ENCODE measurements at regions not wholly inside any gene's neighbourhood (a gene's known extent, or its start where the extent isn't known, plus 50 kb on each side); places are given as distances from the start of the nearest gene placed in this dataset.
A peak's percentile ranks its signal among the peaks of the same experiment; 100 is the strongest.
"Not testable (repeated sequence)": the region's sequence is repeated elsewhere in the genome, so short reads cannot be mapped to it uniquely, and the experiment has no call there.

DNA sequence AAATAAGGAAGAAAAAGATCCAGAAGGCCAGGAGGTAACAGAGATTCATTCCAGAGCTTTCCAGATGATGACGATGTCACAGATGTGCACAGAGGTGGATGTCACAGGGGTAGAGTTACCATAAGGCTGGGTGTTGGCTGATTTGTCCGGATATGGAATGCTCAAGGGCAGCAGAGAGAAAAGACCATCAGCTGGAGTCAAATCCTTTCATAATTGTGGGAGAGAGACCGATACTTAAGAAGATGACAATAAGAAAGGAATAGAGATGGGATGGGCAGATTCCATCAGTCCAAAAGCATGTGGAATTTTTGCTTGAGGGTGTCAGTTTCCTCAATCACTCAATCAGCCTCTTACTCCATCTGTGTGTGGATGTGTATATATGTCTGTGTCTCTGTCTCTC, 150.4 kb downstream of the CENPC start:
- Histone ChIP-seq H3K4me3 (no peak overlapping the region), H3K27me3 (no peaks in the 10 kb centered on the region), H3K27ac (no peak overlapping the region), H3K36me3 (no peaks in the 10 kb centered on the region), H3K9me3 (ENCODE audit: low read depth) (no peaks in the 10 kb centered on the region), H3K4me1 (ENCODE audit: low read depth) (peaks cover 2% of the 10 kb centered on the region)
- TF ChIP-seq CTCF (IDR thresholded peaks at IDR 0.05; ENCODE audit: low read depth, low read length): no peak
- no peak for DNase-seq (ENCODE audit: low read depth in 1 of 2, low spot score in 1 of 2)

GRCh38 chr4:67393699-67394281, 151.5 kb downstream of the CENPC start:
- no peak overlapping the region for H3K4me3 ChIP-seq
- peak; percentile 65 to 76 for DNase-seq (ENCODE audit: low read depth in 1 of 2, low spot score in 1 of 2)
- H3K9me3 ChIP-seq (ENCODE audit: low read depth): no peaks in the 10 kb centered on the region
- no peak overlapping the region for H3K27ac ChIP-seq
- peak; percentile 60 for TF ChIP-seq CTCF (IDR thresholded peaks at IDR 0.05; ENCODE audit: low read depth, low read length)
- no peaks in the 10 kb centered on the region for H3K27me3 ChIP-seq
- H3K4me1 ChIP-seq (ENCODE audit: low read depth): peaks cover 2% of the 10 kb centered on the region
- no peaks in the 10 kb centered on the region for H3K36me3 ChIP-seq

- H3K27ac ChIP-seq: no peak overlapping the region
- H3K4me1 ChIP-seq (ENCODE audit: low read depth): peaks cover 2% of the 10 kb centered on the region
- no peak for TF ChIP-seq CTCF (IDR thresholded peaks at IDR 0.05; ENCODE audit: low read depth, low read length)
- no peaks in the 10 kb centered on the region for H3K27me3 ChIP-seq
- H3K36me3 ChIP-seq: no peaks in the 10 kb centered on the region
- H3K4me3 ChIP-seq: no peak overlapping the region
- no peak for DNase-seq (ENCODE audit: low read depth in 1 of 2, low spot score in 1 of 2)
- no peaks in the 10 kb centered on the region for H3K9me3 ChIP-seq (ENCODE audit: low read depth)
These were observed 152.3 kb downstream of the CENPC start for GRCh38 chr4:67393007-67393406.

- H3K27me3 ChIP-seq; H3K4me3 ChIP-seq; DNase-seq (ENCODE audit: low read depth in 1 of 2, low spot score in 1 of 2); H3K4me1 ChIP-seq (ENCODE audit: low read depth); H3K9me3 ChIP-seq (ENCODE audit: low read depth); H3K27ac ChIP-seq; H3K36me3 ChIP-seq: not testable (repeated sequence)
These were observed 163.9 kb downstream of the CENPC start for GRCh38 chr4:67381406-67381804.

- not testable (repeated sequence) for H3K4me1 ChIP-seq (ENCODE audit: low read depth); H3K27me3 ChIP-seq; DNase-seq (ENCODE audit: low read depth in 1 of 2, low spot score in 1 of 2); H3K4me3 ChIP-seq; H3K36me3 ChIP-seq; H3K9me3 ChIP-seq (ENCODE audit: low read depth); H3K27ac ChIP-seq
These were observed 164.4 kb downstream of the CENPC start for GRCh38 chr4:67380702-67381405.

GRCh38 chr4:67380154-67380553, 165.1 kb downstream of the CENPC start:
- Histone ChIP-seq H3K36me3 (no peaks in the 10 kb centered on the region), H3K4me1 (ENCODE audit: low read depth) (no peaks in the 10 kb centered on the region), H3K27me3 (no peaks in the 10 kb centered on the region), H3K4me3 (no peak overlapping the region), H3K27ac (no peak overlapping the region), H3K9me3 (ENCODE audit: low read depth) (no peaks in the 10 kb centered on the region)
- no peak for TF ChIP-seq CTCF (IDR thresholded peaks at IDR 0.05; ENCODE audit: low read depth, low read length)
- DNase-seq (ENCODE audit: low read depth in 1 of 2, low spot score in 1 of 2): no peak
